ENCODE measurements at regions not wholly inside any gene's neighbourhood (a gene's known extent, or its start where the extent isn't known, plus 50 kb on each side); places are given as distances from the start of the nearest gene placed in this dataset.

DNA sequence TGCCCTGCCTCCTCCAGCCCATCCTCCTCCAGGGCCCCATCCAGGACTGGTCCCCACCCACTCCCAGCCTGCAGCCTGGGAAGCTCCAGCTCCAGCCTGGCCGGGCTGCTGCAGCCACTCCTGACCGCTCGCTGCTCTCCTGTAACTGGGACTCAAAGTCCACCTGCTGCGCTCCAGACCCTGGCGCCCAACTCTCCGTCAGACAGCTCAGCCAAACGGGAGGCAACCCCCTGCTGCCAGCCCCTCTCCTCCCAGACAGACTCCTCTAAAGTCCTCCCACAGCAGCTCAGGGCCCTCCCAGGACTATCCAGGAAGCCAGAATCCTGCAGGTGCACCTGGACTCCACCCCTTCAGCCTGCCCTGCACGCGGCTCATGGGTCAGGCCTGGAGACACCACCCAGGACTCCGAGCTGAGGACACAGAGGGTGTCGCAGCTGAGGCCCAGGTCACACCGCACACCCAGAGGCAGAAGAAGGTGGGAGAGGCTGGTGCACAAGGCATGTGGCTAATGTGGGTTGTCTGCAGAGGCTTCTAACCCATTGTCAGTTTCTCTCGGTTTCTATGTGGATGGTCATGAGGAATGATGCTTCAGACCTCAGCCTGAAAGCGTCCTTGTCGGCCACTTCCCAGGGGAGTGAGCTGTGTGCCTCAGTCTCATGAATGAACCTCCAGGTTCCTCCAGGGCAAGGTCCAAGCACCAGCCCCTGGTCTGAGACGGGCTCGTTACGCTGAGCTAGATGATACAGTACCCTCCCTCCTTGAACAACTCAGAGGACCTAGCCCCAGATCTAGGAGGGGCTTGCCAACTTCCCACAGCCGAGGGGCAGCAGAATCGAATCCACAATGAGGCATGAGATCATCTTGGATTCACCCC, 1514.8 kb downstream of the TBC1D22A start:
- intact Hi-C loops (cut with micrococcal nuclease; ENCODE audit: unreplicated experiment) (no loop called here), in situ Hi-C loops (cut with HindIII; ENCODE audit: low pct_unique_long_range_greater_than_20kb, low sequenced_read_pairs) (no loop called here)
- no TSS peak for BruUV-seq (replicated peaks)
- POLR2A ChIA-PET, result no interaction called here
- Histone ChIP-seq H3K4me1 (ENCODE audit: control insufficient read depth, insufficient read depth, low read length) (no peaks in the 10 kb centered on the region), H3K36me3 (ENCODE audit: control insufficient read depth, insufficient read depth, low read length) (no peaks in the 10 kb centered on the region), H3K27ac (ENCODE audit: low read length) (no peak overlapping the region), H3K9me3 (ENCODE audit: control insufficient read depth, insufficient read depth, low read depth, low read length) (no peaks in the 10 kb centered on the region), H3K27me3 (ENCODE audit: control insufficient read depth, insufficient read depth, low read length) (no peaks in the 10 kb centered on the region), H3K4me3 (ENCODE audit: low read depth in 2 of 2, low read length in 2 of 2) (no peak overlapping the region)
- DNase-seq (ENCODE audit: low read depth, low spot score) (no peak), ATAC-seq (no peak)
- CTCF ChIA-PET, result no interaction called here
- TF ChIP-seq TCF7L2 (IDR thresholded peaks at IDR 0.05; ENCODE audit: low read depth, low read length), result no peak
- TF ChIP-seq SIN3A (IDR thresholded peaks at IDR 0.05; ENCODE audit: borderline replicate concordance, insufficient read depth, low read depth, low read length), result no peak
- TF ChIP-seq, protein P1, sequence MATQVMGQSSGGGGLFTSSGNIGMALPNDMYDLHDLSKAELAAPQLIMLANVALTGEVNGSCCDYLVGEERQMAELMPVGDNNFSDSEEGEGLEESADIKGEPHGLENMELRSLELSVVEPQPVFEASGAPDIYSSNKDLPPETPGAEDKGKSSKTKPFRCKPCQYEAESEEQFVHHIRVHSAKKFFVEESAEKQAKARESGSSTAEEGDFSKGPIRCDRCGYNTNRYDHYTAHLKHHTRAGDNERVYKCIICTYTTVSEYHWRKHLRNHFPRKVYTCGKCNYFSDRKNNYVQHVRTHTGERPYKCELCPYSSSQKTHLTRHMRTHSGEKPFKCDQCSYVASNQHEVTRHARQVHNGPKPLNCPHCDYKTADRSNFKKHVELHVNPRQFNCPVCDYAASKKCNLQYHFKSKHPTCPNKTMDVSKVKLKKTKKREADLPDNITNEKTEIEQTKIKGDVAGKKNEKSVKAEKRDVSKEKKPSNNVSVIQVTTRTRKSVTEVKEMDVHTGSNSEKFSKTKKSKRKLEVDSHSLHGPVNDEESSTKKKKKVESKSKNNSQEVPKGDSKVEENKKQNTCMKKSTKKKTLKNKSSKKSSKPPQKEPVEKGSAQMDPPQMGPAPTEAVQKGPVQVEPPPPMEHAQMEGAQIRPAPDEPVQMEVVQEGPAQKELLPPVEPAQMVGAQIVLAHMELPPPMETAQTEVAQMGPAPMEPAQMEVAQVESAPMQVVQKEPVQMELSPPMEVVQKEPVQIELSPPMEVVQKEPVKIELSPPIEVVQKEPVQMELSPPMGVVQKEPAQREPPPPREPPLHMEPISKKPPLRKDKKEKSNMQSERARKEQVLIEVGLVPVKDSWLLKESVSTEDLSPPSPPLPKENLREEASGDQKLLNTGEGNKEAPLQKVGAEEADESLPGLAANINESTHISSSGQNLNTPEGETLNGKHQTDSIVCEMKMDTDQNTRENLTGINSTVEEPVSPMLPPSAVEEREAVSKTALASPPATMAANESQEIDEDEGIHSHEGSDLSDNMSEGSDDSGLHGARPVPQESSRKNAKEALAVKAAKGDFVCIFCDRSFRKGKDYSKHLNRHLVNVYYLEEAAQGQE (IDR thresholded peaks at IDR 0.05; ENCODE audit: insufficient read depth in 1 of 2, low read depth in 2 of 2, low read length in 1 of 2), result no peak

DNA sequence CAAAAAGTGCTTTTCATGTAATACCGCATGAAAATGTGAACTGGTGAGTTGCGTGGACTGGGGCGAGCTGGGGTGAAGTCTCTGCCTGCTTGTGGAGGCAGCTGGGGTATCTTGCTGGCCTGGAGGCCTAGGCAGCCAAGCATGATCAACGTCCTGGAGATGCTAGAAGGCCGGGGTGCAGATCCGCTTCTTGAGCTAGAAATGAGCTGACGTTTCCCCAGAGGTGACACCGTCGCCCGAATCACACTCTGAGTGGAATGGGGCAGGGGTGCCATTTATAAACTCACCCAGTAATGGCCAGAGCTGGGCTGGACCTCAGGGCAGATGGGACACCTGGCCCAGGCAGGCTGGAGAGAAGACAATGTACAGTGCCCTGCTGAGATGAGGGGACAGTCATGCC, 1513.0 kb downstream of the TBC1D22A start:
- no peaks in the 10 kb centered on the region for H3K36me3 ChIP-seq (ENCODE audit: control insufficient read depth, insufficient read depth, low read length)
- ChIA-PET POLR2A (no interaction called here), CTCF (no interaction called here)
- ATAC-seq (no peak), DNase-seq (ENCODE audit: low read depth, low spot score) (no peak)
- no peaks in the 10 kb centered on the region; the same call in 1 of the 2 replicates for H3K27me3 ChIP-seq (ENCODE audit: control insufficient read depth, insufficient read depth, low read length)
- no peak for TF ChIP-seq SIN3A (IDR thresholded peaks at IDR 0.05; ENCODE audit: borderline replicate concordance, insufficient read depth, low read depth, low read length)
- TF ChIP-seq POLR2AphosphoS5 (IDR thresholded peaks at IDR 0.05; ENCODE audit: low read depth, low read length), result no peak
- TF ChIP-seq, protein P2, sequence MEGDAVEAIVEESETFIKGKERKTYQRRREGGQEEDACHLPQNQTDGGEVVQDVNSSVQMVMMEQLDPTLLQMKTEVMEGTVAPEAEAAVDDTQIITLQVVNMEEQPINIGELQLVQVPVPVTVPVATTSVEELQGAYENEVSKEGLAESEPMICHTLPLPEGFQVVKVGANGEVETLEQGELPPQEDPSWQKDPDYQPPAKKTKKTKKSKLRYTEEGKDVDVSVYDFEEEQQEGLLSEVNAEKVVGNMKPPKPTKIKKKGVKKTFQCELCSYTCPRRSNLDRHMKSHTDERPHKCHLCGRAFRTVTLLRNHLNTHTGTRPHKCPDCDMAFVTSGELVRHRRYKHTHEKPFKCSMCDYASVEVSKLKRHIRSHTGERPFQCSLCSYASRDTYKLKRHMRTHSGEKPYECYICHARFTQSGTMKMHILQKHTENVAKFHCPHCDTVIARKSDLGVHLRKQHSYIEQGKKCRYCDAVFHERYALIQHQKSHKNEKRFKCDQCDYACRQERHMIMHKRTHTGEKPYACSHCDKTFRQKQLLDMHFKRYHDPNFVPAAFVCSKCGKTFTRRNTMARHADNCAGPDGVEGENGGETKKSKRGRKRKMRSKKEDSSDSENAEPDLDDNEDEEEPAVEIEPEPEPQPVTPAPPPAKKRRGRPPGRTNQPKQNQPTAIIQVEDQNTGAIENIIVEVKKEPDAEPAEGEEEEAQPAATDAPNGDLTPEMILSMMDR (IDR thresholded peaks at IDR 0.05), result no peak
- no peak for TF ChIP-seq TCF7L2 (IDR thresholded peaks at IDR 0.05; ENCODE audit: low read depth, low read length)
- TF ChIP-seq, protein P1 (IDR thresholded peaks at IDR 0.05; ENCODE audit: insufficient read depth in 1 of 2, low read depth in 2 of 2, low read length in 1 of 2), result no peak
- in situ Hi-C loops (cut with HindIII; ENCODE audit: low pct_unique_long_range_greater_than_20kb, low sequenced_read_pairs), result no loop called here
- intact Hi-C loops (cut with micrococcal nuclease; ENCODE audit: unreplicated experiment), result no loop called here
- H3K27ac ChIP-seq (ENCODE audit: low read length), result no peak overlapping the region
- H3K4me1 ChIP-seq (ENCODE audit: control insufficient read depth, insufficient read depth, low read length), result no peaks in the 10 kb centered on the region
- no peaks in the 10 kb centered on the region for H3K9me3 ChIP-seq (ENCODE audit: control insufficient read depth, insufficient read depth, low read depth, low read length)
- H3K4me3 ChIP-seq (ENCODE audit: low read depth in 2 of 2, low read length in 2 of 2), result no peak overlapping the region
- BruUV-seq (replicated peaks), result no TSS peak

Measured in Panc1 (cell line).